HepG2 (cell line): ENCODE measurements at regions not wholly inside any gene's neighbourhood (a gene's known extent, or its start where the extent isn't known, plus 50 kb on each side); places are given as distances from the start of the nearest gene placed in this dataset.

Experiments used
- ATAC-seq: fragments of 200-7000 bp; cut with Tn5 transposase; 3 replicates; pipeline ENCODE4 v1.9.1; 2020; ENCODE audit warnings: mild to moderate bottlenecking, moderate library complexity
- BruUV-seq: library from RNA; stranded (reverse); fragments of 400-500 nt; replicated peaks from 2 replicates; lab custom pipeline; 2021; lab: Mats Ljungman, UMichigan
- CTCF ChIA-PET: fragments of 300-600 bp; formaldehyde crosslinking; extraction: SDS; loops from one replicate; lab custom pipeline; 2021; ENCODE audit warnings: low total read pairs, inconsistent platforms, low intra/inter-chr PET ratio; lab: Yijun Ruan, JAX
- POLR2A ChIA-PET: fragments of 350-600 bp; sonication (Branson Sonifier 250); formaldehyde crosslinking; loops from one replicate; lab custom pipeline; 2020; ENCODE audit warnings: antibody characterized with exemption, inconsistent platforms; lab: Yijun Ruan, JAX
- DNase-seq: peaks from one replicate; pipeline ENCODE4 v3.0.0-alpha.2; 2015; ENCODE audit warnings: low spot score
- FAIRE-seq: peaks from 3 replicates; lab custom pipeline; 2011; peaks lifted over from hg19 to GRCh38; lab: Jason Lieb, UNC
- H2AFZ ChIP-seq: one replicate; pipeline ENCODE4 v1.6.1; 2011; ENCODE audit warnings: low read length, inconsistent platforms
- H3K27ac ChIP-seq: fragments of 300-600 bp; 3 replicates; pipeline ENCODE4 v1.8.0; 2011; ENCODE audit warnings: mixed run types, mild to moderate bottlenecking, mixed read lengths, low read length, inconsistent platforms; ENCODE audit not compliant: insufficient read depth; ENCODE audit errors: extremely low read length
- H3K27me3 ChIP-seq, 2 experiments: fragments of 200-600 bp in 1 of 2; 2 replicates in 1 of 2; 3 replicates in 1 of 2; pipeline versions ENCODE4 v1.6.0 to v1.8.0; 2011; ENCODE audit warnings: low read length in 2 of 2, mild to moderate bottlenecking in 2 of 2, moderate library complexity in 2 of 2, inconsistent platforms in 1 of 2; ENCODE audit not compliant: insufficient read depth in 2 of 2, control insufficient read depth in 1 of 2
- H3K36me3 ChIP-seq, 2 experiments: fragments of 200-600 bp in 1 of 2; replicated peaks in 1 of 2; 2 replicates in 1 of 2; 3 replicates in 1 of 2; pipeline versions ENCODE4 v1.5.1 to v1.8.0; 2011; ENCODE audit warnings: low read length in 2 of 2, inconsistent platforms in 1 of 2; ENCODE audit not compliant: insufficient read depth in 2 of 2, control insufficient read depth in 1 of 2
- H3K4me1 ChIP-seq: 2 replicates; pipeline ENCODE4 v1.5.1; 2012; ENCODE audit warnings: low read length, inconsistent platforms; ENCODE audit not compliant: insufficient read depth
- H3K4me2 ChIP-seq: 2 replicates; pipeline ENCODE4 v1.6.0; 2011; ENCODE audit warnings: low read depth, low read length, inconsistent platforms
- H3K4me3 ChIP-seq, 3 experiments: fragments of 200-600 bp in 1 of 3; sonication (generic), shearing (Covaris generic) in 1 of 3; replicated peaks in 1 of 3; 2 replicates each; pipeline ENCODE4 v1.5.1; 2011 to 2016; ENCODE audit warnings: low read length in 3 of 3, inconsistent platforms in 2 of 3, low read depth in 2 of 3, mild to moderate bottlenecking in 2 of 3, control low read depth in 1 of 3, mixed read lengths in 1 of 3; ENCODE audit not compliant: insufficient read depth in 1 of 3
- H3K79me2 ChIP-seq: one replicate; pipeline ENCODE4 v1.6.1; 2011; ENCODE audit warnings: low read length, inconsistent platforms; ENCODE audit not compliant: insufficient read depth
- H3K9ac ChIP-seq: 2 replicates; pipeline ENCODE4 v1.6.0; 2011; ENCODE audit warnings: mild to moderate bottlenecking, low read depth, low read length, inconsistent platforms; ENCODE audit not compliant: insufficient read depth
- H3K9me3 ChIP-seq: 2 replicates; pipeline ENCODE4 v1.5.1; 2012; ENCODE audit warnings: mild to moderate bottlenecking, low read length
- H4K20me1 ChIP-seq: 2 replicates; pipeline ENCODE4 v1.6.0; 2011; ENCODE audit warnings: inconsistent platforms, mild to moderate bottlenecking, low read length, moderate library complexity; ENCODE audit not compliant: insufficient read depth
- AHR ChIP-seq: IDR thresholded peaks from 2 replicates; pipeline ENCODE4 v1.6.1; 2018; ENCODE audit warnings: missing genetic modification reagents, missing compliant biosample characterization
- ARNT ChIP-seq: fragments of 450-650 bp; IDR thresholded peaks from 2 replicates; pipeline ENCODE4 v1.6.1; 2017
- DDIT3 ChIP-seq: sonication (generic); formaldehyde crosslinking; IDR thresholded peaks from 2 replicates; pipeline ENCODE4 v1.4.0; 2020; ENCODE audit warnings: mild to moderate bottlenecking, missing genetic modification reagents
- DMTF1 ChIP-seq: sonication (generic); formaldehyde crosslinking; IDR thresholded peaks from 2 replicates; pipeline ENCODE4 v1.4.0; 2020; ENCODE audit warnings: mild to moderate bottlenecking, missing genetic modification reagents
- HNRNPH1 ChIP-seq: fragments of 200-400 bp; formaldehyde crosslinking; optimal IDR thresholded peaks from 2 replicates; pipeline ENCODE3; 2017; ENCODE audit warnings: mild to moderate bottlenecking, low read depth, low read length
- KLF12 ChIP-seq: sonication (generic); formaldehyde crosslinking; IDR thresholded peaks from 2 replicates; pipeline ENCODE4 v1.4.0; 2020; ENCODE audit warnings: missing genetic modification reagents, borderline replicate concordance
- MBD4 ChIP-seq: IDR thresholded peaks from 2 replicates; pipeline ENCODE4 v1.6.1; 2012; ENCODE audit warnings: low read length, inconsistent platforms, borderline replicate concordance
- MXD1 ChIP-seq: sonication (generic); formaldehyde crosslinking; IDR thresholded peaks from 2 replicates; pipeline ENCODE4 v1.4.0; 2020; ENCODE audit warnings: mild to moderate bottlenecking, missing genetic modification reagents
- MZF1 ChIP-seq: sonication (generic); formaldehyde crosslinking; IDR thresholded peaks from 2 replicates; pipeline ENCODE4 v1.8.1; 2023; ENCODE audit warnings: mild to moderate bottlenecking, missing genetic modification reagents, borderline replicate concordance
- NR0B2 ChIP-seq: sonication (generic); formaldehyde crosslinking; IDR thresholded peaks from 2 replicates; pipeline ENCODE4 v1.4.0; 2020; ENCODE audit warnings: mild to moderate bottlenecking, missing genetic modification reagents
- SMAD9 ChIP-seq: sonication (generic); formaldehyde crosslinking; IDR thresholded peaks from 2 replicates; pipeline ENCODE4 v1.5.1; 2020; ENCODE audit warnings: mild to moderate bottlenecking, missing genetic modification reagents
- SMC3 ChIP-seq: IDR thresholded peaks from 2 replicates; pipeline ENCODE4 v1.6.1; 2011; ENCODE audit warnings: low read length, improper control_type of control experiment
- TCF7L2 ChIP-seq: IDR thresholded peaks from 2 replicates; pipeline ENCODE4 v1.6.1; 2011; ENCODE audit warnings: mild to moderate bottlenecking, low read depth, low read length, moderate library complexity
- ZNF574 ChIP-seq: sonication (generic); formaldehyde crosslinking; IDR thresholded peaks from 2 replicates; pipeline ENCODE4 v1.4.0; 2020; ENCODE audit warnings: missing genetic modification reagents
- ZNF652 ChIP-seq: IDR thresholded peaks from 2 replicates; pipeline ENCODE4 v1.6.1; 2016; ENCODE audit warnings: low read depth, borderline replicate concordance
- ZNF703 ChIP-seq: sonication (generic); formaldehyde crosslinking; IDR thresholded peaks from 2 replicates; pipeline ENCODE4 v1.5.1; 2020; ENCODE audit warnings: missing genetic modification reagents, mild to moderate bottlenecking, moderate library complexity, borderline replicate concordance
- ZNF737 ChIP-seq: sonication (generic); formaldehyde crosslinking; IDR thresholded peaks from 2 replicates; pipeline ENCODE4 v1.5.0; 2020; ENCODE audit warnings: missing genetic modification reagents, mild to moderate bottlenecking, borderline replicate concordance
- WGBS: methylation state at CpG from one replicate; pipeline ENCODE4 v1.1.6; 2017; ENCODE audit warnings: low lambda C conversion rate; 5-methylcytosine and 5-hydroxymethylcytosine counted together
- in situ Hi-C: cut with HindIII; loops from 2 replicates; pipeline ENCODE4 v1.10.0; 2017; ENCODE audit warnings: low pct_unique_long_range_greater_than_20kb; ENCODE audit not compliant: extremely low pct_ligation_motif_present
- intact Hi-C: fragments of 100-400 bp; cut with micrococcal nuclease; formaldehyde crosslinking; loops from one replicate; pipeline ENCODE4 v1.10.0; 2022; ENCODE audit not compliant: unreplicated experiment

GRCh38 chr20:39916236-39916765 lies 772.7 kb downstream of the MAFB start:
- 44% methylated on average over 2 of the region's 2 CpGs for WGBS
- Histone ChIP-seq H3K4me1 (no peaks in the 10 kb centered on the region), H3K36me3 (no peaks in the 10 kb centered on the region), H3K9ac (no peak overlapping the region), H2AFZ (no peak overlapping the region), H3K79me2 (no peaks in the 10 kb centered on the region), H3K9me3 (peaks cover 82% of the 10 kb centered on the region), H3K27me3 (no peaks in the 10 kb centered on the region), H3K27ac (no peak overlapping the region), H4K20me1 (no peaks in the 10 kb centered on the region), H3K4me2 (no peak overlapping the region), H3K4me3 (no peak overlapping the region)
- DNase-seq (no peak), ATAC-seq (no peak), FAIRE-seq (no peak)
- ChIA-PET CTCF (no interaction called here), POLR2A (no interaction called here)
- intact Hi-C loops (no loop called here), in situ Hi-C loops (no loop called here)
- BruUV-seq, result no TSS peak
- TF ChIP-seq NR0B2 (CRISPR knock-in tag) (no peak), AHR (no peak), ZNF652 (no peak), ZNF737 (CRISPR knock-in tag) (no peak), DDIT3 (CRISPR knock-in tag) (no peak), KLF12 (CRISPR knock-in tag) (no peak), MXD1 (CRISPR knock-in tag) (no peak), MBD4 (no peak), SMC3 (no peak), ZNF574 (CRISPR knock-in tag) (no peak), HNRNPH1 (no peak), DMTF1 (CRISPR knock-in tag) (no peak), MZF1 (CRISPR knock-in tag) (no peak), TCF7L2 (no peak), ARNT (no peak), ZNF703 (no peak), SMAD9 (no peak)
